Neuronal stem cell (in vitro differentiated cells): ENCODE measurements at regions not wholly inside any gene's neighbourhood (a gene's known extent, or its start where the extent isn't known, plus 50 kb on each side); places are given as distances from the start of the nearest gene placed in this dataset.
"Not testable (repeated sequence)": the region's sequence is repeated elsewhere in the genome, so short reads cannot be mapped to it uniquely, and the experiment has no call there.

Experiments used
- DNase-seq: peaks from one replicate; pipeline ENCODE4 v3.0.0-alpha.2; 2013; ENCODE audit warnings: low spot score
- H2AFZ ChIP-seq: one replicate; pipeline ENCODE4 v1.6.1; 2013; ENCODE audit warnings: mild to moderate bottlenecking, low read length, inconsistent platforms
- H2AK5ac ChIP-seq: 2 replicates; pipeline ENCODE4 v1.6.1; 2013; ENCODE audit warnings: low read depth, mild to moderate bottlenecking, inconsistent platforms, low read length, moderate library complexity, mixed read lengths
- H2BK120ac ChIP-seq: 2 replicates; pipeline ENCODE4 v1.6.1; 2013; ENCODE audit warnings: low read depth, mild to moderate bottlenecking, inconsistent platforms, low read length, moderate library complexity, mixed read lengths
- H2BK12ac ChIP-seq: one replicate; pipeline ENCODE4 v1.6.1; 2013; ENCODE audit warnings: low read length, inconsistent platforms
- H2BK15ac ChIP-seq: 2 replicates; pipeline ENCODE4 v1.6.1; 2013; ENCODE audit warnings: mild to moderate bottlenecking, low read length, inconsistent platforms, mixed read lengths
- H2BK5ac ChIP-seq: one replicate; pipeline ENCODE4 v1.6.1; 2013; ENCODE audit warnings: inconsistent platforms, mild to moderate bottlenecking, low read length, moderate library complexity
- H3K14ac ChIP-seq: one replicate; pipeline ENCODE4 v1.6.1; 2013; ENCODE audit warnings: low read length, inconsistent platforms
- H3K18ac ChIP-seq: 2 replicates; pipeline ENCODE4 v1.6.1; 2013; ENCODE audit warnings: low read length, inconsistent platforms
- H3K23ac ChIP-seq: 2 replicates; pipeline ENCODE4 v1.6.1; 2013; ENCODE audit warnings: low read depth, mild to moderate bottlenecking, mixed read lengths, low read length, inconsistent platforms; ENCODE audit not compliant: poor library complexity
- H3K27ac ChIP-seq: replicated peaks from 3 replicates; pipeline ENCODE4 v1.5.1; 2013; ENCODE audit warnings: low read length, inconsistent platforms
- H3K27me3 ChIP-seq, 3 experiments: 2 replicates each; pipeline ENCODE4 v1.6.1; 2013; ENCODE audit warnings: low read length in 3 of 3, mild to moderate bottlenecking in 2 of 3, inconsistent platforms in 1 of 3, low read depth in 1 of 3, mixed read lengths in 1 of 3, moderate library complexity in 1 of 3; ENCODE audit not compliant: control insufficient read depth in 3 of 3, insufficient read depth in 3 of 3
- H3K36me3 ChIP-seq, 2 donors: replicated peaks in 1 of 2; 2 replicates each; pipeline ENCODE4 v1.6.1; 2013; ENCODE audit warnings: low read length in 2 of 2; ENCODE audit not compliant: control insufficient read depth in 2 of 2, insufficient read depth in 2 of 2
- H3K4ac ChIP-seq: 2 replicates; pipeline ENCODE4 v1.6.1; 2013; ENCODE audit warnings: inconsistent platforms, mild to moderate bottlenecking, low read length, moderate library complexity
- H3K4me1 ChIP-seq, 2 donors: 1 replicate in 1 of 2; 2 replicates in 1 of 2; pipeline ENCODE4 v1.6.1; 2013; ENCODE audit warnings: low read length in 2 of 2, low read depth in 1 of 2; ENCODE audit not compliant: control insufficient read depth in 2 of 2, insufficient read depth in 1 of 2
- H3K4me2 ChIP-seq: one replicate; pipeline ENCODE4 v1.6.1; 2013; ENCODE audit warnings: mild to moderate bottlenecking, low read length, inconsistent platforms; ENCODE audit not compliant: insufficient read depth, poor library complexity, severe bottlenecking
- H3K4me3 ChIP-seq, 2 donors: 2 replicates each; pipeline ENCODE4 v1.5.1; 2013; ENCODE audit warnings: low read length in 2 of 2, mild to moderate bottlenecking in 2 of 2, inconsistent platforms in 1 of 2, moderate library complexity in 1 of 2
- H3K79me1 ChIP-seq: one replicate; pipeline ENCODE4 v1.6.1; 2013; ENCODE audit warnings: low read depth, mild to moderate bottlenecking, inconsistent platforms, low read length, moderate library complexity
- H3K9ac ChIP-seq: one replicate; pipeline ENCODE4 v1.6.1; 2013; ENCODE audit warnings: mild to moderate bottlenecking, low read depth, low read length, inconsistent platforms; ENCODE audit not compliant: poor library complexity
- H3K9me3 ChIP-seq, 2 donors: replicated peaks in 1 of 2; 2 replicates each; pipeline versions ENCODE3 to v1.6.1; 2013; ENCODE audit warnings: low read length in 2 of 2, mild to moderate bottlenecking in 2 of 2, inconsistent platforms in 1 of 2, low read depth in 1 of 2, mixed read lengths in 1 of 2, moderate library complexity in 1 of 2; ENCODE audit not compliant: control insufficient read depth in 2 of 2, insufficient read depth in 1 of 2
- H4K8ac ChIP-seq: one replicate; pipeline ENCODE4 v1.6.1; 2013; ENCODE audit warnings: low read depth, mild to moderate bottlenecking, inconsistent platforms, low read length, moderate library complexity
- H4K91ac ChIP-seq: one replicate; pipeline ENCODE4 v1.6.1; 2013; ENCODE audit warnings: low read length, low read depth, mild to moderate bottlenecking, inconsistent platforms; ENCODE audit not compliant: poor library complexity
- WGBS, 2 donors: extraction: QIAGEN DNeasy Blood & Tissue Kit; methylation state at CpG; one replicate each; pipeline ENCODE4 v1.1.7; 2013; ENCODE audit warnings: missing lambda C conversion rate in 2 of 2, mixed read lengths in 1 of 2; ENCODE audit not compliant: insufficient read length in 2 of 2, insufficient replicate concordance in 1 of 2; ENCODE audit errors: extremely low coverage in 2 of 2; 5-methylcytosine and 5-hydroxymethylcytosine counted together

DNA sequence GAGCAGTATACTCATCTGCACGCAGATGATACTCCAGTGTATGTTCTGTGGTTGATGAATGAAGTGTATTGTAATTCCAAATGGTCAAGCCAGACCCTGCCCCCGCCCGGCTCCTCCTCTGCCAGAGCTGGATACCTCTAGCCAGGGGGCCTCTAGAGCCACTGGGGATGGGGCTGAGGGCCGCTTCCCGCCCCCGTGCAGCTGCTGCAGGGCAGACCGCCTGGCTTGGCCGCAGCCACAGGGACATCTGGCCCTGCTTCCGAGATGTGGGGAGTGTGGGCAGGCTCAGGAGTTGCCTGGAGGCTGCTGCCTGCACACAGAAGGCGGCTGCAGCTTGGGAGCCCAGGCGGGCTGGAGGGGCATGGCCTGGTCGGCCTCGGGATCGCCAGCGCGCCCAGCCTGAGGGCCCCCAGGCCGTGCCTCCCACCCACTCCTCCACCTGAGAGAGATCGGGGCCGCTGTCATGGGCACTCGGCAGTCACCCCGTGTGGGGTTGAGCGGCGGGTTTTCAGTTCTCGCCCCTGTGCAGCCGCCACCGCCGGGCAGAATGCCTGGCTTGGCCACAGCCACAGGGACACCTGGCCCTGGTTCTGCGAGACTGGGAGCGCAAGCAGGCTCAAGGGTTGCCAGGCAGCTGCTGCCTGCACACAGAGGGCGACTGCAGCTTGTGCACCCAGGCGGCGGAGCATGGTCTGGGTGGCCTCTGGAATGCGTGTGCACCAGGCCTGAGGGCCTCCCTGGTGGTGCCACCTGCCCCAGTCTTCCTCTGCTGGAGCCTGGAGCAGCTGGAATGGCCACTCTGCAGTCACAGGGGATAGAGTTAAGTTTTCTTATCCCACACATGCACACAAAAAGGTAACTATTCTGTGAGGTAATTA, 1643.7 kb downstream of the SPATA31A7 start:
- not testable (repeated sequence) for H3K18ac ChIP-seq, H4K8ac ChIP-seq, H4K91ac ChIP-seq, H3K4ac ChIP-seq, H3K79me1 ChIP-seq, H2BK12ac ChIP-seq, H2AK5ac ChIP-seq, H3K36me3 ChIP-seq, H2BK15ac ChIP-seq, H2BK120ac ChIP-seq, H2AFZ ChIP-seq, H3K4me3 ChIP-seq, H3K4me1 ChIP-seq, H3K9me3 ChIP-seq, DNase-seq, H2BK5ac ChIP-seq, H3K4me2 ChIP-seq, H3K27ac ChIP-seq, H3K14ac ChIP-seq, H3K23ac ChIP-seq
- H3K9ac ChIP-seq = peak overlapping the region; percentile 44
- H3K27me3 ChIP-seq = peaks cover 4 to 31% (median 21%) of the 10 kb centered on the region in 3 experiments
- no CpG with 5 or more reads among the region's 33 CpGs for WGBS, 2 donors

DNA sequence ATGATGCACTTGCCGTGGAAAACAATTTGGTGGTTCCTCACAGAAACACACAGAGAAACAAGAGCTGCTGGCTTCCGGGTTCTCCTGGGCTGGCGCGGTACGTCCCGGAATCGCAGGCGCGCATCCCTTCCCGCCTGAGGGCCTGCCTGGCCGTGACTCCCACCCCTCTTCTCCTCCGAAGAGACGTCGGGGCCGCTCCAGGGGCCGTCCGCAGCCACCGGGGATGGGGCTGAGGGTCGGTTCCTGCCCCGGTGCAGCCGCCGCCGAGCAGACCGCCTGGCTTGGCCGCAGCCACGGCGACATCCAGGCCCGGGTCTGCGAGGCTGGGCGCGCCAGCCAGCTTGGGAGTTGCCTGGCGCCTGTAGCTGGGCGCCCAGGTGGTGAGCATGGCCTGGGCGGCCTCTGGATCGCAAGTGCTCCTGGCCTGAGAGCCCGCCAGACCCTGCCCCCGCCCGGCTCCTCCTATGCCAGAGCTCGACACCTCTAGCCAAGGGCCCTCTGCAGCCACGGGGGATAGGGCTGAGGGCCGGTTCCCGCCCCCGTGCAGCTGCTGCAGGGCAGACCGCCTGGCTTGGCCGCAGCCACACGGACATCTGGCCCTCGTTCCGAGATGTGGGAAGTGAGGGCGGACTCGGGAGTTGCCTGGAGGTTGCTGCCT, 1647.5 kb downstream of the SPATA31A7 start:
- not testable (repeated sequence) for H2BK120ac ChIP-seq, H2BK15ac ChIP-seq, H3K79me1 ChIP-seq, H4K91ac ChIP-seq, H3K18ac ChIP-seq, H3K27ac ChIP-seq, H4K8ac ChIP-seq, H3K9ac ChIP-seq, H3K9me3 ChIP-seq, H2BK12ac ChIP-seq, H2AK5ac ChIP-seq, H3K23ac ChIP-seq, H3K14ac ChIP-seq, H2BK5ac ChIP-seq, DNase-seq, H3K36me3 ChIP-seq, H3K4ac ChIP-seq, H3K4me1 ChIP-seq
- peak overlapping the region in 1 of 2 donors; percentile 45 for H3K4me3 ChIP-seq
- H3K4me2 ChIP-seq = peak overlapping the region; percentile 40
- H3K27me3 ChIP-seq = peaks cover 2 to 27% (median 22%) of the 10 kb centered on the region in 3 experiments
- no CpG with 5 or more reads among the region's 50 CpGs for WGBS, 2 donors
- H2AFZ ChIP-seq = peak overlapping the region; percentile 97

DNA sequence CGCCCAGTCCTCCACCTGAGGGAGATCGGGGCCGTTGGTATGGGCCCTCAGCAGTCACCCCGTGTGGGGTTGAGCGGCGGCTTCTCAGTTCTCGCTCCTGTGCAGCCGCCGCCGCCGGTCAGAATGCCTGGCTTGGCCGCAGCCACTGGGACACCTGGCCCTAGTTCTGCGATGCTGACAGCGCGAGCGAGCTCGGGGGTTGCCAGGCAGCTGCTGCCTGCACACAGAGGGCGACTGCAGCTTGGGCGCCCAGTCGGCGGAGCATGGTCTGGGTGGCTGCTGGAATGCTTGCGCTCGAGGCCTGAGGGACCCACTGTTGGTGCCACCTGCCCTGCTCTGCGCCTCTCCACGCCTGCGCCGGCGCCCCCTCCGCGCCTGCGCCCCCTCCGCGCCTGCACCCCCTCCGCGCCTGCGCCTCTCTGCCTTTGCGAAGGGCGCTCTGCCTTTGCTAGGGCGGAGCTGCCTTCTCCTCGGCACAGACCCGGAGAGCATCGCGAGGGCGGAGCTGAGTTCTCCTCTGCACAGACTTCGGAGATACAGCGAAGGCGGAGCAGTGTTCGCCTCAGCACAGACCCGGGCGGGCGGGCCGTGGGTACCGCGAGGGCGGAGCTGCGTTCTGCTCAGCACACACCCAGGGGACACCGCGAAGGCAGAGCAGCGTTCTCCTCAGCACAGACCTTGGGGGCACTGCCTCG, 1648.3 kb downstream of the SPATA31A7 start:
- H2AK5ac ChIP-seq, H2BK5ac ChIP-seq, H3K36me3 ChIP-seq, H3K4me1 ChIP-seq, H2BK15ac ChIP-seq, H3K4ac ChIP-seq, H2BK120ac ChIP-seq, H3K18ac ChIP-seq, H3K9me3 ChIP-seq, H3K27ac ChIP-seq, H4K91ac ChIP-seq, H3K14ac ChIP-seq, H4K8ac ChIP-seq, H3K79me1 ChIP-seq, H2BK12ac ChIP-seq: not testable (repeated sequence)
- H3K4me2 ChIP-seq = peak overlapping the region; percentile 86
- H3K23ac ChIP-seq = peak overlapping the region; percentile 65
- peak overlapping the region; percentile 97 for H2AFZ ChIP-seq
- peak; percentile 77 for DNase-seq
- peak overlapping the region; percentile 70 for H3K9ac ChIP-seq
- H3K27me3 ChIP-seq = peaks cover 2 to 32% (median 25%) of the 10 kb centered on the region in 3 experiments
- WGBS, 2 donors = no CpG with 5 or more reads among the region's 60 CpGs
- peak overlapping the region; percentile 58 to 81 for H3K4me3 ChIP-seq

DNA sequence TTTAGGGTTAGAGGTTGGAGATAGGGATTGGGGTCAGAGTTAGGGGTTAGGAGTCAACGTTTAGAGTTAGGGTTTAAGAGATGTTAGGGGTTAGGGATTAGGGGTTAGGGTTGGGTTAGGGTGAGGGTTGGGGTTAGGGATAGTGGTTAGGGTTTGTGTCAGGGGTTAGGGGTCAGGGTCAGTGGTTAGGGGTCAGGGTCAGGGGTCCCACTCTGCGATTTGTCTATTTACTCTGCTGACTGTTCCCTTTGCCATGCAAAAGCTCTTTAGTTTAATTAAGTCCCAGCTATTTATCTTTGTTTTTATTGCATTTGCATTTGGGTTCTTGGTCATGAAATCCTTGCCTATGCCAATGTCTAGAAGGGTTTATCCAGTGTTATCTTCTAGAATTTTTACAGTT, 1649.3 kb downstream of the SPATA31A7 start:
- not testable (repeated sequence) for H3K23ac ChIP-seq, H3K18ac ChIP-seq, H3K4me3 ChIP-seq, H2AFZ ChIP-seq, H3K9me3 ChIP-seq, H3K36me3 ChIP-seq, H3K14ac ChIP-seq, H2BK120ac ChIP-seq, H4K8ac ChIP-seq, H2BK12ac ChIP-seq, H2BK15ac ChIP-seq, H3K4ac ChIP-seq, H3K9ac ChIP-seq, H2AK5ac ChIP-seq, H4K91ac ChIP-seq, H3K4me2 ChIP-seq, H3K4me1 ChIP-seq, H2BK5ac ChIP-seq, H3K79me1 ChIP-seq, DNase-seq, H3K27ac ChIP-seq
- WGBS, 2 donors = no CpG with 5 or more reads among the region's 2 CpGs
- H3K27me3 ChIP-seq = peaks cover 0 to 29% (median 25%) of the 10 kb centered on the region in 3 experiments
